HG03521 (cell line): ENCODE measurements at regions not wholly inside any gene's neighbourhood (a gene's known extent, or its start where the extent isn't known, plus 50 kb on each side); places are given as distances from the start of the nearest gene placed in this dataset.

Experiments used
- ATAC-seq: cut with Tn5 transposase; IDR thresholded peaks from one replicate; pipeline ENCODE4 v1.9.1; 2021; ENCODE audit warnings: mild to moderate bottlenecking, moderate library complexity; ENCODE audit not compliant: unreplicated experiment

- ATAC-seq = no peak
Measured at GRCh38 chr5:117271656-117272055, 697.0 kb upstream of the SEMA6A start.

DNA sequence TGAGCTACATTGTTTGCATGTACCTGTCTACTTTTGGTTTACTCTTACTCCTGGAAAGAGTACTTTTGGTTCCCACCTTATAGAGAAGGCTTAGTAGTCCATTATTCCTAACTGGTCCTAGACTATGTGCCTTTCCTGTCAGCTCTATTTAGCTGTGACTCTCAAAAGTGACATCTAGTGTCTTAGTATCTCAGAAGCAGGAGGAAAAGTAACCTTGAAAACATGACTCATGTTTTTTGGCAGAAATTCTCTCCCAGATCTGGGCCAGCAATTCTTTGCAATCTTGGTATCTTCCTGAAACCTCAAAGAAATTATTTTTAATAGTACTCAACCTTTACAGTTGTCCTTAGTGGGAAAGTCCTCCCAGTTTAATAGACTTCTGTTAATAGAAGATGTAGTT is 691.7 kb upstream of the SEMA6A start:
- ATAC-seq = no peak

DNA sequence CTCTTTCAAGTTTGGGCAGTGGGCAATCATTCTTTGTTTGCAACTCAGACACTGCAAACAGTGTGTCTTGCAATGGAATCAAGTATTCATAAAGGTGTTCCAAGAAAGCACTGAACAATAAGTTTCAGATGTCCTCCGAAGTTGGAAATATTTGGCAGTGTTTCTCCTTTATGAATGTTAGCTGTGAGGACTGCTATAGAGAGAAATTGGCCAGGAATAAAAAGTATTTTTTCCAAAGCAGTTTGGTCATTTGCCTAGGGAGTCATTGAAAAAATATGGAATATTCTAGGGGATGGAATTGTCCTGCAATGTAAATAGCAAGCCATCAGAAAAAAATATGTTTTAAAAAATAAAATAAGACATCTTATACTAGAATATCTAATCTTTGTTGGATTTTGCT is 688.6 kb upstream of the SEMA6A start:
- no peak for ATAC-seq

GRCh38 chr5:117262572-117263131 is 688.0 kb upstream of the SEMA6A start:
- ATAC-seq = no peak

- no peak for ATAC-seq
Measured at GRCh38 chr5:117261948-117262571, 687.4 kb upstream of the SEMA6A start.

DNA sequence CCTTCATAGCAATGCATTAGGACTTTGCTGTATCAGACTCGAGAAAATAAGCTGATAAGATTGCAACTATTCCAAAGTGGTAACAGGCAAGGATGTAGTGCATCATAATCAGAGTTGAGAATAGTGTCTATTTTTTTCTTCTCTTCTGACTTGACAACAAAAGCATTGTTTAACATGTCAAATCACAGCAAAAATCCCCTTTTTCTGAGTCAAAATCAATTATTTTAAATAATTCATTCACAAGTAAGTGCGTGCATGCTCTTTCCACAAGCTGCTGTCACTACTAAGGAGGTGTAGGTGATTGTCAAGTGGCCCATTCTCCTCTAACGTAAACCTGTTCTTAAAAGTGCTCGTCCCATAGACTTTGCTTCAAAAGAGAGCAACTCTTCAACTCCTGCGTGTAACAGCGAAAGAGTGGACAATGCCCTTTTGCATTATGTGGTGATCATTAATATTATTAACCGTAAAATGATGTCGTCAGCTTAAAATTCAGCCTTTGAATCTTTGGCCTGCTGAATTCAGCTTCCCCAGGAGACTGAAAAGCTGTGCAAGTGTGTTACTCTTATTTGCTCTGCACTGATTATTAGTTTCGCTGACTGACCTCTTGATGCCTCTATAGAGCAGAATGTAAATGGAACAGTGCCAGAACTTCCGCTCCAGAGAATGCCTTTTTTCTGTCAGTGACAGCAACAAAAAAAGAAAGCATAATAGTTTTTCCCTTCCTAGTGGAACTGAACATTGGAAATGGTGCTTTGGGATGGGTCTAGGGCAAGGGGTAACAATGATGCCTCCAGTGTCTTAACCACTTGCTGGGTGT is 680.8 kb upstream of the SEMA6A start:
- ATAC-seq = no peak

GRCh38 chr5:117252566-117252965 is 677.9 kb upstream of the SEMA6A start:
- no peak for ATAC-seq

DNA sequence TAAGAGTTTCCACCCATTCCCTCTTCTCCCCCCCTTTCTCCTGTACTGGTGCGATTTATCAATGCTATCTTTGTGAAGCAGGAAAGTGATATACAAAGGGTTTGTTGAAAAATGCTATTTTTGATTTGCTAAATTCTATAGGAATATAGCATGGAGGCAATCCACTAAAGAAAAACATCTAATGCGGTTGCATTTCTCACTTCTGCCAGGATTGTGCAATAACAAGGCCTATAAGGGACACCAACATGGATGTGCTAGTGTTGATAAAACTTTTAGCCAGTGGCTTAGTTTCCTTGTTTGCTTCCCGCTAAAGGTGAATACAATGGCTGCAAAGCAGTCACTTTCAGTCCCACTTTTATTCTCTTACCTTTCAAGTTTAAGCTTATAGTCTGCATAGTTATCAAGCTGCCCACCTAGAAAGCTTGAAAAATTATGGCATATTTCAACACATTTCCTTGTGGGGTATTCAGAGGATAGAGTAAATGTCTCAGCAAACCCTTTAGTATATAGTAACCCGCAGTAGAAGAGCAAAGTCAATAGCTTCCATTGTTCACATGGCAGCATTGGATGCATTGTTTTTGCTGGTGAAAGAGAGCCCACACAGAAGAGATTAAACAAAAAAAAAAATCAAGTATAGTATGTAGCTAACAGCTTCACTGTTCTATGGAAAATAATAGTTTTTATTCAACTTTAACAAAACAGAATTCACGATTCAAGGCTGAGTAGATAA is 674.6 kb upstream of the SEMA6A start:
- ATAC-seq = no peak

- ATAC-seq = no peak
Measured at GRCh38 chr5:117246424-117246823, 671.8 kb upstream of the SEMA6A start.

DNA sequence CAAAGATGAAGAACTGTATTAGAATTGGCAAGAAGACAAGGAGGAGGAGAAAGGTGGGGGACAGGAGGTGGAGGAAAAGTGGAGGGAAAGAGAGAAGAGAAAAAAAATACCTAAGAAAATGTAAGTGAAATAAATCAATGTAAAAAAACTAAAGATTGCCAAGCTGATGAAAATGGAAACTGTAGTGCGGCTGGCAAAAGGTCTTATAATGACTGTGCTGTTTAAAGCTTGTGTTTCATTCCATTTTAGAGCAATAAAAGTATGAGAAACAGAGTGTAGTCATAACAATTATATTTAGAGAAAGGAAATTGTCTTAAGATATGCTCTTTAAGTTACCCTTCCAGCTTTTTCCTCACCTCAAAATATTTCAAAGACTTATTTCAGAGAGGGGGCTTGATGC is 670.5 kb upstream of the SEMA6A start:
- ATAC-seq = no peak

DNA sequence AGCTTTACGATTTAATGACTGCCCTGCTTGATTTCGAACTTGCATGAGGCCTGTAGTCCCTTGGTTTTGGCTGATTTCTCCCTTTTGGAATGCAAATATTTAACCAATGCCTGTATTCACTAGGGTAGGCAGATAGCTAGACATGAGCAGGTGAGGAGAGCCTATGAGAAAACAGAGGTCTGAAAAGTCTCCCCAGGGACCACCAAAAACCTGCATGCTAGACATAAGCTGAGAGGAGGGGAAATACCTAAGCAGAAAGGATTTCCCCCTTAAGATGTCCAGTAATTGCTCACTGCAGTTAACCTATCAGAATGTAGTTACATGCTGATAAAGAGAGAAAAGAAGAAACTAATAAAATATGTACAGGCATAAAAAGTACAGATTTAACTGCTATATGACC is 667.4 kb upstream of the SEMA6A start:
- no peak for ATAC-seq

DNA sequence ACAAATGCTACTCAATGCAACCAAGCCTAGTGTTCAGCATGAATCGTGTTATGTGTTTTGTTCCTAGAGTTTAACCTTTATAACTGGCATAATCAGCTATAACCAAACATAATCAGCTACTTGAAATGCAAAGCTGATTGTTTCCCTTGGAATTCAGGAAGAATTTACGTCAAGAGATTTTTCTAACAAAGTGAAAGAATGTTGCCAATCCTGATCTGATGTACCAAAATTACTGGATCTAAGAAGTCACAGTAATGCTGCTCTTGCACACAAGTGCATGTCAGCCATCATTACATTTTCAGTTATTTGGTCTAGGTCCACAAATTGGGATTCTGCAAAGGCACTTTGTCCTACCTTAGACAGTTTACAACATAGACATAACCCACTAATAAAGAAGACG is 662.3 kb upstream of the SEMA6A start:
- no peak for ATAC-seq

- no peak for ATAC-seq
Measured at GRCh38 chr5:117235786-117236185, 661.2 kb upstream of the SEMA6A start.

GRCh38 chr5:117230375-117230774 is 655.8 kb upstream of the SEMA6A start:
- ATAC-seq = no peak

DNA sequence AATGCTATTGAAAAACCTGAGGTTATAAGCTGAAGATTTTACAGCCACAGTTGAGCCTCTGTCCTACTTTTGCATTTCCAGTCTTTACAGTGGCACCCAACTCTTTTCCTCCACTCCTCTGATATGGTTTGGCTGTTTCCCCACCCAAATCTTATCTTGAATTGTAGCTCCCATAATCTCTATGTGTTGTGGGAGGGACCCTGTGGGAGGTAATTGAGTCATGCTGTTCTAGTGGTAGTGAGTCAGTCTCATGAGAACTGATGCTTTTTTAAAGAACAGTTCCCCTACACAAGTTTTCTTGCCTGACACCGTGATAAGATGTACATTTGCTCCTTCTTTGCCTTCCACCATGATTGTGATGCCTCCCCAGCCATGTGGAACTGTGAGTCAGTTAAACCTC is 646.1 kb upstream of the SEMA6A start:
- ATAC-seq = no peak

- no peak for ATAC-seq
Measured at GRCh38 chr5:117218789-117219188, 644.2 kb upstream of the SEMA6A start.

GRCh38 chr5:117212866-117213265 is 638.2 kb upstream of the SEMA6A start:
- no peak for ATAC-seq

- ATAC-seq = no peak
Measured at GRCh38 chr5:117210796-117211195, 636.2 kb upstream of the SEMA6A start.

DNA sequence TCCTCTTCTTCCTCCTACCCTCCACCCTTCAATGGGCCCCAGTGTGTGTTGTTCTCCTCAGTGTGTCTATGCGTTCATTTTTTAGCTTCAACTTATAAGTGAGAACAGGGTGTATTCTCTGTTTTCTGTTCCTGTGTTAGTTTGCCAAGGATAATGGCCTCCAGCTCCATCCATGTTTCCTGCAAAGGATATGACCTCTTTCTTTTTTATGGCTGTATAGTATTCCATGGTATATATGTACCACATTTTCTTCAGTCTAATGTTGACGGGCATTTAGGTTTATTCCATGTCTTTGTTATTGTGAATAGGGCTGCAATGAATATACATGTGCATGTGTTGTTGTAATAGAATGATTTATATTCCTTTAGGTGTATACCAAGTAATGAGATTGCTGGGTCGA is 634.9 kb upstream of the SEMA6A start:
- no peak for ATAC-seq

DNA sequence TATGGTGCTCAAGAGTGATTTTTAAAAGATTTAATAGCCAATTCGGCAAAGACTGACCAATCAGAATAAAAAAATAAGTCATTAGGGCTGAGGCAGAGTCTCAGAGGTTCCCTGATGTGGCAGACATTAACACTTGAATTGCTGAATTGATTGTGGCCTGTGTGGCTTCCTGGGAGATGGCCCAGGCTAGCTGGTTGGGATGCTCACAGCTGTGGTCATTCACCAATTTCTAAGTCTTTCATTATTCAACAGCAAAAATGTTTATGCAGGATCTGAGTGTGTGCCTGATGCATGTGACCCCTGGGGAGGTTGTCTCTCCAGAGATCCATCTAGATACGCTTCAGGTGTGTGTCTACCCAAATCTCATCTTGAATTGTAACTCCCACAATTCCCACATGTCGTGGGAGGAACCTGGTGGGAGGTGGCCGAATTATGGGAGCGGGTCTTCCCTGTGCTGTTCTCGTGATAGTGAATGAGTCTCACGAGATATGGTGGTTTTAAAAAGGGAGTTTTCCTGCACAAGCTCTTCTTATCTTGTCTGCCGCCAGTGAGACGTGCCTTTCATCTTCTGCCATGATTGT is 632.6 kb upstream of the SEMA6A start:
- no peak for ATAC-seq

- no peak for ATAC-seq
Measured at GRCh38 chr5:117205894-117206293, 631.3 kb upstream of the SEMA6A start.
